Astrocyte of the spinal cord (primary cell): ENCODE measurements at regions not wholly inside any gene's neighbourhood (a gene's known extent, or its start where the extent isn't known, plus 50 kb on each side); places are given as distances from the start of the nearest gene placed in this dataset.

ENCODE experiments used
- DNase-seq: peaks from one replicate; pipeline ENCODE4 v3.0.0; 2011; ENCODE audit warnings: low read depth, low spot score
- H3K4me3 ChIP-seq: 2 replicates; pipeline ENCODE4 v1.5.1; 2011; ENCODE audit warnings: low read depth, mild to moderate bottlenecking, low read length, moderate library complexity
- in situ Hi-C: cut with HindIII; loops from 2 replicates; pipeline ENCODE4 v1.10.0; 2017; ENCODE audit warnings: low sequenced_read_pairs
- TF ChIP-seq, protein P1 (sequence below): IDR thresholded peaks from 2 replicates; pipeline ENCODE4 v1.5.1; 2012; ENCODE audit warnings: low read depth, mild to moderate bottlenecking, low read length, inconsistent platforms

DNA sequence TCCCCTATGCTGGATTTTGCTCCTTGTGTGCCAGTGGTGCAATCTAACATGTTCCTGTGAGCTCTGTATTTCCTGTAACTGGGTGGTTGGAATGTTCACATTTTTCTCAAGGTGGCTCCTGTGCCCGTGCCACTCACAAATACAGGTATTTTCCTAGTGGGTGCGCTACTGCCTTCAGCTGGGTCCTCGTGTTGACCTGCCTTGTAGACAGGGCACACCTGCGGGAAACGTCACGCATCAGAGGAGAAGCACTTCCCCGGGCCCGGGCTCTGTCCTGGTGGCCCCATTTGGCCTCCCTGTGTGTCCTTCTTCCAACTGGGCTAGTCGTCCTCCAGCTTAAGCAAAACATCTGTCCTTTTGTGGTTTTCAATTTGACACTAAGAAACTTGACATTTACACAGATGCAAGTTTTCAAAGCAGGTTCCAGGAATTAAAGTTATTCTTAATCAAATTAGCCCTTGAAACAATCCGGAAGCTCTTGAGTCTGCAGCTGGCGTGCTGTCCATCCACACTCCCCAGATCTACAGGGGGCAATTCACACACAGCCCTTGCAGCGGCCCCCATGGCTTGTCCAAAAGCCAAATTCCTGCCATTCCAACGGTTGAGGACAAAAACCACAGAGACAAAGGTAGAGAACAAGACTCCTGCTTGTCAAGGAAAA is 275.1 kb downstream of the CDC5L start:
- peak; percentile 92 for DNase-seq
- in situ Hi-C loops = no loop called here
- TF ChIP-seq, protein P1, sequence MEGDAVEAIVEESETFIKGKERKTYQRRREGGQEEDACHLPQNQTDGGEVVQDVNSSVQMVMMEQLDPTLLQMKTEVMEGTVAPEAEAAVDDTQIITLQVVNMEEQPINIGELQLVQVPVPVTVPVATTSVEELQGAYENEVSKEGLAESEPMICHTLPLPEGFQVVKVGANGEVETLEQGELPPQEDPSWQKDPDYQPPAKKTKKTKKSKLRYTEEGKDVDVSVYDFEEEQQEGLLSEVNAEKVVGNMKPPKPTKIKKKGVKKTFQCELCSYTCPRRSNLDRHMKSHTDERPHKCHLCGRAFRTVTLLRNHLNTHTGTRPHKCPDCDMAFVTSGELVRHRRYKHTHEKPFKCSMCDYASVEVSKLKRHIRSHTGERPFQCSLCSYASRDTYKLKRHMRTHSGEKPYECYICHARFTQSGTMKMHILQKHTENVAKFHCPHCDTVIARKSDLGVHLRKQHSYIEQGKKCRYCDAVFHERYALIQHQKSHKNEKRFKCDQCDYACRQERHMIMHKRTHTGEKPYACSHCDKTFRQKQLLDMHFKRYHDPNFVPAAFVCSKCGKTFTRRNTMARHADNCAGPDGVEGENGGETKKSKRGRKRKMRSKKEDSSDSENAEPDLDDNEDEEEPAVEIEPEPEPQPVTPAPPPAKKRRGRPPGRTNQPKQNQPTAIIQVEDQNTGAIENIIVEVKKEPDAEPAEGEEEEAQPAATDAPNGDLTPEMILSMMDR = no peak
- H3K4me3 ChIP-seq = no peak overlapping the region

DNA sequence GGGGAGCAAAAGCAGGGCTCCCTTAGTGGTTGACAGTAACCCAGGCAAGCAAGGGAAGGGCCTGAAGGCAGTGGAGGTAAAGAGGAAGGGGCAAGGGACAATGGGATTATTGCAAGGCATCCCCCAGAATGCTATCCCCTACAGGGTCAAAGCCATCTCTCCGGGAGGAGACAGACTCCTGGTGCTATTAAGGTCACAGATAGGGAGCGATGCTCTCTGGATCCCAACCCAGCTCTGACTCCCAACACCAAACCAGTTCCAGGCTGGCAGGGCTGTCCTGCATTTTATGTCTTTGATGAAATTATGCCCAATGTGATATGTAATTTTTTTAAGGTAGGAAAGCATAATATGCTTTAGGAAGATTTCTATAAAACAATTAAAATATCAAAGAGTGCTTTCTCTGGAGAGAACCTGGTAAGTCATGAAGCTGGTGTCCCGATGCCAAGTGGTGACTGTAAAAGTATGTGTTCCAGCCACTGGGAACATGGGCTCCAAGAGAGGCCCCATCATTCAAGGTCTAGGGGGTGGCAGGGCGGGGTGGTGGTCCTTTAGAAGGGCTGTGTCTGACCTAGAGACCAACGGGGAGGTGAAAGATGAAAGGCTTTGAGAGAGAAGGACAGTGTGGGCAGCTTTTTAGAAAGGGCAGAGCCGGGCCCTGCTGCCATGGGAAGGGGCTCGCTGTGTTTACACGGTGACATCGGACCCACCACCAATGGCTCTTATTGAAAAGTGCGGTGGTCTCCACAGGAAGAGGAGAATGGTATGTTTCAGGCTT is 276.5 kb downstream of the CDC5L start:
- no peak for DNase-seq
- in situ Hi-C loops = no loop called here
- H3K4me3 ChIP-seq = no peak overlapping the region
- TF ChIP-seq, protein P1 = no peak

DNA sequence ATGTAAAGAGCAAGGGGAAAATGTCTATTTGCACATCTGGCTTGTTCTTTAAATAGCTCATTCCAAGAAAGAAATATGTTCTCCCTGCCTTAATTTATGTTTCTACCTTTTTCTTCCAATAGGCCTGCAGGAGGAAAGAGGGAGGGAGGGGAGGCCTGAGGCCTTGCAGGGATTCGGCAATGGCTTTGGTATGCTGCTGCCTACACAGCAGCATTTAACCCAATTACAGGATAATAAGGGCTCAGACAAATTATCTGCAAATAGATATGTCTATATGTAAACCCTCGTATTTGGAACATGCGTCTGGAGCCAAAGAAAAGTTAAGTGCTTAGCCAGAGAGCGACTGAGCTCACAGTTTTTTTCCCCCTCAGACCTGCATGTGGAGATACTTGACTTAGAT is 277.2 kb downstream of the CDC5L start:
- in situ Hi-C loops = no loop called here
- DNase-seq = peak; percentile 56
- no peak overlapping the region for H3K4me3 ChIP-seq
- TF ChIP-seq, protein P1 = no peak

DNA sequence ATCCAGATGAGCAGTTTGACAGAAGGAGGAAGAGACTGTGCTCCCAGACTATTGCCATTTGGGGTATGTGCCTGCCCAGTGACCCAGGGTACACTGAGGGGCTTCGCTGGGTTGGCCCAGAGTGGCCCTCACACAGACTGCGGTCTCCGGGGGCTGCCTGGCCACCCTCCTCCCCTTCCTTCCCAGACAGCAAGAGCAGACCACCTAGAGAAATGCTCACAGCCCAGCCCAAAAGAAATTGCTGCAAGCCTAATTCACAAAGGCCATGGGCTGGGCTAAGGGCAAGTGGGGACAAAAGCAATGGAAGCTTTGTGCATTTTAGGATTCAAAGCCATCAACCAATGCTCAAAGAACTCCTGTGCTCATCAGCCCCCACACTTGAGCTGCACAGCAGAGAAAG is 277.6 kb downstream of the CDC5L start:
- TF ChIP-seq, protein P1 = no peak
- no peak for DNase-seq
- no peak overlapping the region for H3K4me3 ChIP-seq
- in situ Hi-C loops = no loop called here

DNA sequence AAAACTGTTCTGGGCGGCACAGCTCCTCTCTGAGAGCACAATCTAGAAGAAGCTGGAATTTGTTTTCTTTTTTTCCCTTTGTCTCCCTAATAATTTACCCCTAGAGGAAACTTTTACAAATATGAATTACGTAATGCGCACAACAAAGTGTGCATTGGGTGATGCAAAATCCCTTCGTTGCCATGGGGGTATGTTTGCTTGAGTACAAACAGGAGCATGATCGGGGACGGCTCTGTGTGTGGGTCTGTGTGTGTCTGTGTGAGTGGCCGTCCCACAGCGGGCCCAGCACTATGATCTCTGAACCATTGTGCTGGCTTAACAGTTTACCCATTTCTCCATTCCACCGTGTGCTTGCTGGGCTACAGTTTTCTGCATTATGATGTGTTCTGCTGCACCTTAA is 278.2 kb downstream of the CDC5L start:
- in situ Hi-C loops = no loop called here
- H3K4me3 ChIP-seq = no peak overlapping the region
- DNase-seq = no peak
- TF ChIP-seq, protein P1 = no peak

DNA sequence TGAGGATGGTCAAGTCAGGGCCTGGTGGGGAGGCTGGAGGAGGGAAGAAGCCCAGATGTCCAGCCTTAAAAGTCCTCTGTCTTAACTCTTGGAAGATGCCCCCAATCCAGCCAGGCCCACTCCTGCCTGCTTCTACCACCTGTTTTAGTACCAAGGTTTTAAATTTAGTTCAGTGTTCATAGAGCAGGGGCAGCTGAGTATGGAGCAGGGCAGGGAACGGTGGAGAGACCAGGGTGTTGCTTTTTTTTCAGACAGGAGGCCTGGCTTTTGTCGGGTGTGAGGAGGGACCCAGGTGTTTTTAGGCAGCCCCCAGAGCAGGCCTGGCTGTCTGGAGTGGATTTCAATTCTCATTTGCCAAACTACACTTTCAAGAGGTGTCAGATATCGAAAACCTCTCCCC is 278.8 kb downstream of the CDC5L start:
- TF ChIP-seq, protein P1 = no peak

More for the DNA sequence above, 278.8 kb downstream of the CDC5L start:
- H3K4me3 ChIP-seq = no peak overlapping the region
- in situ Hi-C loops = no loop called here
- DNase-seq = no peak
